ENCODE measurements at regions not wholly inside any gene's neighbourhood (a gene's known extent, or its start where the extent isn't known, plus 50 kb on each side); places are given as distances from the start of the nearest gene placed in this dataset.
A peak's percentile ranks its signal among the peaks of the same experiment; 100 is the strongest.

- in situ Hi-C loops (cut with MboI; ENCODE audit: low pct_ligation_motif_present in 1 of 4, low pct_unique_long_range_greater_than_20kb in 1 of 4, low sequenced_read_pairs in 3 of 4) (no loop called here), intact Hi-C loops (cut with DNase I; ENCODE audit: low total_unique reads) (no loop called here)
- TF ChIP-seq EP300 (IDR thresholded peaks at IDR 0.05; ENCODE audit: low read depth) (no peak), POLR2A (IDR thresholded peaks at IDR 0.05) (no peak), POLR2AphosphoS5 (IDR thresholded peaks at IDR 0.05) (no peak)
- TF ChIP-seq, protein P1, sequence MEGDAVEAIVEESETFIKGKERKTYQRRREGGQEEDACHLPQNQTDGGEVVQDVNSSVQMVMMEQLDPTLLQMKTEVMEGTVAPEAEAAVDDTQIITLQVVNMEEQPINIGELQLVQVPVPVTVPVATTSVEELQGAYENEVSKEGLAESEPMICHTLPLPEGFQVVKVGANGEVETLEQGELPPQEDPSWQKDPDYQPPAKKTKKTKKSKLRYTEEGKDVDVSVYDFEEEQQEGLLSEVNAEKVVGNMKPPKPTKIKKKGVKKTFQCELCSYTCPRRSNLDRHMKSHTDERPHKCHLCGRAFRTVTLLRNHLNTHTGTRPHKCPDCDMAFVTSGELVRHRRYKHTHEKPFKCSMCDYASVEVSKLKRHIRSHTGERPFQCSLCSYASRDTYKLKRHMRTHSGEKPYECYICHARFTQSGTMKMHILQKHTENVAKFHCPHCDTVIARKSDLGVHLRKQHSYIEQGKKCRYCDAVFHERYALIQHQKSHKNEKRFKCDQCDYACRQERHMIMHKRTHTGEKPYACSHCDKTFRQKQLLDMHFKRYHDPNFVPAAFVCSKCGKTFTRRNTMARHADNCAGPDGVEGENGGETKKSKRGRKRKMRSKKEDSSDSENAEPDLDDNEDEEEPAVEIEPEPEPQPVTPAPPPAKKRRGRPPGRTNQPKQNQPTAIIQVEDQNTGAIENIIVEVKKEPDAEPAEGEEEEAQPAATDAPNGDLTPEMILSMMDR (IDR thresholded peaks at IDR 0.05) = no peak
- H3K27ac ChIP-seq = peak overlapping the region in 3 of 4 donors; percentile 49 to 73 (median 59)
- H3K36me3 ChIP-seq = no peaks in the 10 kb centered on the region
- no peak overlapping the region for H3K4me3 ChIP-seq
- DNase-seq = no peak
- H3K9me3 ChIP-seq = no peaks in the 10 kb centered on the region
- H3K27me3 ChIP-seq = peaks cover 18% of the 10 kb centered on the region
- WGBS, 2 donors (ENCODE audit: low coverage in 1 of 2) = 72% methylated on average over 7 of the region's 7 CpGs; no CpG with 5 or more reads in 1 of the 2 donors
- H3K4me1 ChIP-seq = peaks cover 23 to 43% (median 29%) of the 10 kb centered on the region in 4 donors
These were observed 140.9 kb downstream of the RPLP1 start for GRCh38 chr15:69593488-69593887.

DNA sequence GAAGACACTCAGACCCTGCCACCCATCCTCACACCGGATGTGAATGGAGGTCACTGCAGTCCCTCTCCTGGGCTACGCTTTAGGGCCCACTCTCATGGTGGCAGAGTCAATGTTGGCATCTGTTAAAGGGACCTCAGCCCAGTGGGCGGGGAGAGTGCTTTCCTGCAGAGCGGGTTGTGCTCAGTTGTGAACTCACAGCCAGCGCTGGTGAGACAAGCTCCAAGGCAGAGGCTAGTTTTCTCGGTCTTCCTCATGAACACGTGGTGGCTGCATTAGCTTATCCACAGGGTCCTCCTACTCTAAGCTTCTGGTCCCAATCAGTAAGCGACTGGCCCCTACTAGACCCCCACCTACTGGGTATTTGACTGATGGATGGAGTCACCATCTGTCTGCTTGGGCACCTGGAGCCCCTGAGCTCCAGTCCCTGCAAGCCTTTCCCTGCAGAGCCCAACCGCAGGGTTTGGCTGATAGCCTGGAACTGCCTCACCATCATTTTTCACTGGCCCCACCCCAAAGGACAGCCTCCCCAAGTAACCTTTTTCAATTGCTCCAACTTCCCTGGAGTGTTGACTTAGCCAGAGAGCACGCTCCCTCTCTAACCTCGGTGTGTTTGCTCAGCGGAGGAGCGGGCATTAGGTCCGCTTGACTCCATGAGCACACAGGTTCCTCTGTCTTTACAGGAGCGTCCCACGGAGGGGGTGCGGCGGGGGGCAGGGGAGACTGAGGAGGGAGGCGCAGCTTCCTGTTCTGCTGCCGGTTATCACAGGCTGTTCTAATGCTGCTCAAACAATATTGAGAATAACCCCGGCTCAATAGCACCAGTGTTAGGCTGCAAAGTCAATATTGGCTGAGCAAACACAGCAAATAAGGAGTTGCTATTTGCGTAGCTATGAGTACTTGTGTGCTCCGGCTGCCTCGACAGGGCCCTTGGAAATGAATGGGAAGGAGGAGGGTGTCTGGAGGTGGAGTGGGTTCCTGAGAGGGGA lies 141.7 kb downstream of the RPLP1 start:
- peaks cover 23 to 43% (median 29%) of the 10 kb centered on the region in 4 donors for H3K4me1 ChIP-seq
- H3K27ac ChIP-seq = peak overlapping the region in 3 of 4 donors; percentile 50 to 73 (median 59)
- DNase-seq = peak; percentile 90
- no peaks in the 10 kb centered on the region for H3K9me3 ChIP-seq
- peaks cover 22% of the 10 kb centered on the region for H3K27me3 ChIP-seq
- intact Hi-C loops (cut with DNase I; ENCODE audit: low total_unique reads) = no loop called here
- no peak for TF ChIP-seq POLR2A (IDR thresholded peaks at IDR 0.05)
- peak; percentile 61 for TF ChIP-seq EP300 (IDR thresholded peaks at IDR 0.05; ENCODE audit: low read depth)
- TF ChIP-seq POLR2AphosphoS5 (IDR thresholded peaks at IDR 0.05) = peak; percentile 16 to 42 (median 36)
- H3K4me3 ChIP-seq = no peak overlapping the region
- 28% methylated on average over 24 of the region's 24 CpGs; no CpG with 5 or more reads in 1 of the 2 donors for WGBS, 2 donors (ENCODE audit: low coverage in 1 of 2)
- no peaks in the 10 kb centered on the region for H3K36me3 ChIP-seq
- in situ Hi-C loops (cut with MboI; ENCODE audit: low pct_ligation_motif_present in 1 of 4, low pct_unique_long_range_greater_than_20kb in 1 of 4, low sequenced_read_pairs in 3 of 4) = no loop called here

DNA sequence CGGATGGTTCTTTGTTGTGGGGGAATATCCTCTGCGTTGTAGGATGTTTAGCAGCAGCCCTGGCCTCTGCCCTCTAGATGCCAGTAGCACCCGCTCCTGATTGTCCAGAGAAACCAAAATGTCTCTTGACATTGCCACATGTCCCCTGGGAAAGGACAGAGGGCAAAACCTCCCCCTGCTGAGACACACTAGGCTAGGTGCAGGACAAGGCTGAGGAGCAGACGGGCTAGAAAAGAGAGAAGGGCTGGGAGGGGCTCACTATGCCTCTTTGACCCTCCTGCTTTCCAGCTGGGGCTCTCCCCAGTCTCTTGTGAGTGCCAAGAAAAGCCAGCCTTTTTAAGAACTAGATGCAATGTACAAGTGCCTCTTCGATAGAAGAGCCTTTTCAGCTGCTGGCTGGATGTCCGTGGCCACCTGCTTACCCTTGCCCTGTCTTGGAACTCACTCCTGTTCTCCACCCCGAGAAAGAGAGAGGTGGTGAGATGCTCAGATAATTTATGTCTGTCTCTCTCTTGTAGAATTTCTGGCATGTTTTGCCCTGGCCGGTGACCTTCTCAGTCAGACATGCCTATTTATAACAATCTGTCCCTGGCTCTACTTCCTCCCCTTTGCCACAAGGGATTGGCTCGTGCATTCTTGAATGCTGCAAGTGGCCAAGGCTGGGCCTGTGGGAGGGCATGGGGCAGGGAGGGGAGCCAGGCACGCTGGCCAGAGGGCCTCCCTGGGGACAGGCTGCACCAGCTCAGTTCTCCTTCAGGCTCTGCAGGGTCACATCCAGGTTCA lies 142.6 kb downstream of the RPLP1 start:
- intact Hi-C loops (cut with DNase I; ENCODE audit: low total_unique reads) = no loop called here
- peak overlapping the region; percentile 28 to 65 (median 54) for H3K27ac ChIP-seq
- H3K36me3 ChIP-seq = no peaks in the 10 kb centered on the region
- no peaks in the 10 kb centered on the region for H3K9me3 ChIP-seq
- H3K4me1 ChIP-seq = peaks cover 23 to 43% (median 29%) of the 10 kb centered on the region in 4 donors
- in situ Hi-C loops (cut with MboI; ENCODE audit: low pct_ligation_motif_present in 1 of 4, low pct_unique_long_range_greater_than_20kb in 1 of 4, low sequenced_read_pairs in 3 of 4) = no loop called here
- DNase-seq = peak; percentile 15
- WGBS, 2 donors (ENCODE audit: low coverage in 1 of 2) = 26 to 33% methylated on average over 1 to 10 of the region's 10 CpGs
- TF ChIP-seq POLR2A (IDR thresholded peaks at IDR 0.05) = no peak
- TF ChIP-seq, protein P1 (IDR thresholded peaks at IDR 0.05) = peak in 1 of 5 experiments; percentile 9
- TF ChIP-seq EP300 (IDR thresholded peaks at IDR 0.05; ENCODE audit: low read depth) = no peak
- TF ChIP-seq POLR2AphosphoS5 (IDR thresholded peaks at IDR 0.05) = no peak
- H3K27me3 ChIP-seq = peaks cover 24% of the 10 kb centered on the region
- H3K4me3 ChIP-seq = no peak overlapping the region

GRCh38 chr15:69597061-69597592 lies 144.5 kb downstream of the RPLP1 start:
- in situ Hi-C loops (cut with MboI; ENCODE audit: low pct_ligation_motif_present in 1 of 4, low pct_unique_long_range_greater_than_20kb in 1 of 4, low sequenced_read_pairs in 3 of 4) (no loop called here), intact Hi-C loops (cut with DNase I; ENCODE audit: low total_unique reads) (no loop called here)
- DNase-seq = no peak
- H3K27ac ChIP-seq = no peak overlapping the region
- peaks cover 23 to 37% (median 29%) of the 10 kb centered on the region in 4 donors for H3K4me1 ChIP-seq
- H3K4me3 ChIP-seq = no peak overlapping the region
- H3K9me3 ChIP-seq = no peaks in the 10 kb centered on the region
- 95% methylated on average over 4 of the region's 4 CpGs; no CpG with 5 or more reads in 1 of the 2 donors for WGBS, 2 donors (ENCODE audit: low coverage in 1 of 2)
- TF ChIP-seq POLR2A (IDR thresholded peaks at IDR 0.05) (no peak), EP300 (IDR thresholded peaks at IDR 0.05; ENCODE audit: low read depth) (no peak), POLR2AphosphoS5 (IDR thresholded peaks at IDR 0.05) (no peak)
- TF ChIP-seq, protein P1 (IDR thresholded peaks at IDR 0.05) = no peak
- no peaks in the 10 kb centered on the region for H3K36me3 ChIP-seq
- peaks cover 24% of the 10 kb centered on the region for H3K27me3 ChIP-seq
